GM21737 (cell line): ENCODE measurements at regions not wholly inside any gene's neighbourhood (a gene's known extent, or its start where the extent isn't known, plus 50 kb on each side); places are given as distances from the start of the nearest gene placed in this dataset.

Experiments used
- ATAC-seq: cut with Tn5 transposase; IDR thresholded peaks from one replicate; pipeline ENCODE4 v1.9.1; 2021; ENCODE audit warnings: mild to moderate bottlenecking, moderate library complexity; ENCODE audit not compliant: unreplicated experiment

DNA sequence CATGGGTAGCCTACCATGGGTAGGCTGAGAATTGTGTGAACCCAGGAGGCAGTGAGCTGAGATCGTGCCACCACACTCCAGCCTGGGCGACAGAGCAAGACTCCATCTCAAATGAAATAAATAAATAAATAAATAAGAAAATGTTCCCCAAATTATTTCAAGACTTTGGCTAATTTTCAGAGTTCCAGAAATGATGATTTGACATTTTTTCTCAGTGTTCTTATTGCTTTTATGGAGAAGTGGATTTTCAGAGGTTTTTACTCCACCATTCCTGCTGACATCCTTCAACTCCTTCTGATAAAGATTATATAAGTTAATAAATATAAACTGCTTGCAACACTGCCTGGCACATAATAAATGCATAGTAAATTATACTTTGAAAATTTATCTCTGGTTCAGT lies 80.4 kb upstream of the PRKCQ start:
- ATAC-seq, result no peak

GRCh38 chr10:6659451-6659850 lies 79.4 kb upstream of the PRKCQ start:
- no peak for ATAC-seq

DNA sequence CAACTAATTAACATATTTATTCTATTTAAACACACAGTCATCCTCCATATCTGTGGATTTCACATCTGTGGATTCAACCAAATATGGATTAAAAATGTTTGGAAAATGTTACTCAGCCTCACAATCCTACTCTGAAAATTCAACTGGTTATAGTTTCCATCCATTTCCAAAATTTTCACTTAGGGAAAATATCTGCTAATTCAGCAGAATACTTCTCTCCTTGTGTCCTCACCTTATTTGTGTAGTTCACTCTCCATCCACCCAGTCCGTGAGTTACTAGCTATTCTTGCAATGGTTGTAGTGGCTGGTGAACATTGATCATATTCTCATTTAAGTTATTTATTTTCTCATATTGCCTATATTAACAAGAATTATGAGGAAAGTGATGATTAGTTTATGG lies 77.6 kb upstream of the PRKCQ start:
- no peak for ATAC-seq

- no peak for ATAC-seq
These were observed 77.1 kb upstream of the PRKCQ start for GRCh38 chr10:6657196-6657595.

GRCh38 chr10:6654571-6654970 lies 74.5 kb upstream of the PRKCQ start:
- ATAC-seq, result no peak

GRCh38 chr10:6650586-6650985 lies 70.5 kb upstream of the PRKCQ start:
- ATAC-seq, result no peak

DNA sequence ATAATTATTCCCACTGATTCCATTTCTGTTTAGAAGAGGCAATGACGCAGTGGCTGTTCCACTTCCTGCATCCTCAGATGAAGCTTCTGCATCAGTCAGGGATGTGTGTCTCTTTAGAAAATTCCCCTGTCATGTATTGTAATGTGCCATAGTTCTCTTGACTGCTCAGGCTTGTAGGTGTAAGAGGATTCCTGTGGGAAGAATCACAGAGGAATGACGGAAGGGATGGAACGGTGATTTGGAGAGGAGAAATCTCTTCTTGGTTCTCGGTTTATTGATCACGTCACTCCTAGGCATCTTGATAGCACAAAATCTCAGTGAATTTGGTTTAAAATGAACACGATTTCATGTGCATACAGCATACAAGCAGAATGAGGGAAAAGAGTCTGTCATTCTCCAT lies 69.8 kb upstream of the PRKCQ start:
- ATAC-seq, result no peak

- no peak for ATAC-seq
These were observed 69.0 kb upstream of the PRKCQ start for GRCh38 chr10:6648894-6649720.

GRCh38 chr10:6647811-6648526 lies 67.9 kb upstream of the PRKCQ start:
- ATAC-seq, result no peak

GRCh38 chr10:6643962-6644361 lies 63.9 kb upstream of the PRKCQ start:
- ATAC-seq, result no peak

DNA sequence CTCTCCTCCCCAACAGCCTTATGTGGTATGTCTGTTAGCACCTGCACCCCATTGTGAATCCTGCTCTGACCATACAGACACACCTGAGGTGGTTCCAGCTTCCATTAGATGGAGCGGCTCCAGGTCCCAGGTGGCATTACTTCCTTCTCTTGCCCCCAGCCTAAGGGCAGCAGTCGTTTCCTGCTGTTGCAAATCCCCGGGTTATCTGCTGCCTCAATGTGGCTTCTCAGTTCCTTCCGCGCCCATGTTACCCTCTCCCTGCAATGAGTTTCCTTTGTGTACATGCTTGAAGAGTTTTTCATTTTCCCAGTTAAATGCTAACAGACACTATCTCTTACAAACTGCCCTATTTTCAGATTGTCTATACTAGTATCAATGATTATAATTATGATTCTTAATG lies 62.8 kb upstream of the PRKCQ start:
- ATAC-seq, result no peak

- no peak for ATAC-seq
These were observed 60.5 kb upstream of the PRKCQ start for GRCh38 chr10:6640433-6641040.

- ATAC-seq, result no peak
These were observed 57.0 kb upstream of the PRKCQ start for GRCh38 chr10:6637053-6637452.

GRCh38 chr10:6635784-6636183 lies 55.7 kb upstream of the PRKCQ start:
- no peak for ATAC-seq
